ENCODE measurements at regions not wholly inside any gene's neighbourhood (a gene's known extent, or its start where the extent isn't known, plus 50 kb on each side); places are given as distances from the start of the nearest gene placed in this dataset.
"Not testable (repeated sequence)": the region's sequence is repeated elsewhere in the genome, so short reads cannot be mapped to it uniquely, and the experiment has no call there.

GRCh38 chr9:89859842-89860241 lies 255.0 kb downstream of the GADD45G start:
- H3K27me3 ChIP-seq; H3K4me3 ChIP-seq; in situ Hi-C loops (cut with MboI; ENCODE audit: low pct_ligation_motif_present in 1 of 4, low pct_unique_long_range_greater_than_20kb in 1 of 4, low sequenced_read_pairs in 3 of 4); DNase-seq; intact Hi-C loops (cut with DNase I; ENCODE audit: low total_unique reads); H3K9me3 ChIP-seq; H3K27ac ChIP-seq; H3K36me3 ChIP-seq; H3K4me1 ChIP-seq: not testable (repeated sequence)
- WGBS, 2 donors (ENCODE audit: low coverage in 1 of 2): 54% methylated on average over 7 of the region's 7 CpGs; no CpG with 5 or more reads in 1 of the 2 donors

- H3K36me3 ChIP-seq; H3K27ac ChIP-seq; H3K4me1 ChIP-seq; H3K9me3 ChIP-seq; intact Hi-C loops (cut with DNase I; ENCODE audit: low total_unique reads); in situ Hi-C loops (cut with MboI; ENCODE audit: low pct_ligation_motif_present in 1 of 4, low pct_unique_long_range_greater_than_20kb in 1 of 4, low sequenced_read_pairs in 3 of 4); DNase-seq; H3K27me3 ChIP-seq; H3K4me3 ChIP-seq: not testable (repeated sequence)
- 67 to 85% methylated on average over 1 to 5 of the region's 5 CpGs for WGBS, 2 donors (ENCODE audit: low coverage in 1 of 2)
Observed at GRCh38 chr9:89861371-89861770, 256.6 kb downstream of the GADD45G start.

GRCh38 chr9:89862316-89862715 lies 257.5 kb downstream of the GADD45G start:
- H3K4me1 ChIP-seq: no peaks in the 10 kb centered on the region
- DNase-seq: no peak
- 37 to 57% methylated on average over 3 to 4 of the region's 4 CpGs for WGBS, 2 donors (ENCODE audit: low coverage in 1 of 2)
- in situ Hi-C loops (cut with MboI; ENCODE audit: low pct_ligation_motif_present in 1 of 4, low pct_unique_long_range_greater_than_20kb in 1 of 4, low sequenced_read_pairs in 3 of 4): no loop called here
- intact Hi-C loops (cut with DNase I; ENCODE audit: low total_unique reads): no loop called here
- H3K4me3 ChIP-seq: no peak overlapping the region
- H3K27me3 ChIP-seq: no peaks in the 10 kb centered on the region
- H3K9me3 ChIP-seq: no peaks in the 10 kb centered on the region
- H3K27ac ChIP-seq: no peak overlapping the region
- TF ChIP-seq CTCF (IDR thresholded peaks at IDR 0.05) (no peak), POLR2A (IDR thresholded peaks at IDR 0.05) (no peak), EP300 (IDR thresholded peaks at IDR 0.05; ENCODE audit: low read depth) (no peak), POLR2AphosphoS5 (IDR thresholded peaks at IDR 0.05) (no peak)
- H3K36me3 ChIP-seq: no peaks in the 10 kb centered on the region

GRCh38 chr9:89863141-89863540 lies 258.3 kb downstream of the GADD45G start:
- TF ChIP-seq POLR2AphosphoS5 (IDR thresholded peaks at IDR 0.05) (no peak), POLR2A (IDR thresholded peaks at IDR 0.05) (no peak), CTCF (IDR thresholded peaks at IDR 0.05) (no peak), EP300 (IDR thresholded peaks at IDR 0.05; ENCODE audit: low read depth) (no peak)
- 86% methylated on average over 8 of the region's 8 CpGs; no CpG with 5 or more reads in 1 of the 2 donors for WGBS, 2 donors (ENCODE audit: low coverage in 1 of 2)

GRCh38 chr9:89863837-89864236 lies 259.0 kb downstream of the GADD45G start:
- no peak for TF ChIP-seq POLR2AphosphoS5 (IDR thresholded peaks at IDR 0.05)
- no peak for TF ChIP-seq EP300 (IDR thresholded peaks at IDR 0.05; ENCODE audit: low read depth)
- no peak for TF ChIP-seq POLR2A (IDR thresholded peaks at IDR 0.05)
- TF ChIP-seq CTCF (IDR thresholded peaks at IDR 0.05): no peak
- Histone ChIP-seq H3K27ac (no peak overlapping the region), H3K9me3 (no peaks in the 10 kb centered on the region), H3K4me3 (no peak overlapping the region), H3K36me3 (no peaks in the 10 kb centered on the region), H3K4me1 (no peaks in the 10 kb centered on the region), H3K27me3 (no peaks in the 10 kb centered on the region)
- intact Hi-C loops (cut with DNase I; ENCODE audit: low total_unique reads): no loop called here
- WGBS, 2 donors (ENCODE audit: low coverage in 1 of 2): 75 to 100% methylated on average over 1 to 6 of the region's 6 CpGs
- in situ Hi-C loops (cut with MboI; ENCODE audit: low pct_ligation_motif_present in 1 of 4, low pct_unique_long_range_greater_than_20kb in 1 of 4, low sequenced_read_pairs in 3 of 4): no loop called here
- no peak for DNase-seq

More at GRCh38 chr9:89863141-89863540, 258.3 kb downstream of the GADD45G start:
- Histone ChIP-seq H3K4me3 (no peak overlapping the region), H3K27me3 (no peaks in the 10 kb centered on the region), H3K36me3 (no peaks in the 10 kb centered on the region), H3K4me1 (no peaks in the 10 kb centered on the region), H3K27ac (no peak overlapping the region), H3K9me3 (no peaks in the 10 kb centered on the region)
- intact Hi-C loops (cut with DNase I; ENCODE audit: low total_unique reads) (no loop called here), in situ Hi-C loops (cut with MboI; ENCODE audit: low pct_ligation_motif_present in 1 of 4, low pct_unique_long_range_greater_than_20kb in 1 of 4, low sequenced_read_pairs in 3 of 4) (no loop called here)
- DNase-seq: no peak
